ENCODE measurements at regions not wholly inside any gene's neighbourhood (a gene's known extent, or its start where the extent isn't known, plus 50 kb on each side); places are given as distances from the start of the nearest gene placed in this dataset.

DNA sequence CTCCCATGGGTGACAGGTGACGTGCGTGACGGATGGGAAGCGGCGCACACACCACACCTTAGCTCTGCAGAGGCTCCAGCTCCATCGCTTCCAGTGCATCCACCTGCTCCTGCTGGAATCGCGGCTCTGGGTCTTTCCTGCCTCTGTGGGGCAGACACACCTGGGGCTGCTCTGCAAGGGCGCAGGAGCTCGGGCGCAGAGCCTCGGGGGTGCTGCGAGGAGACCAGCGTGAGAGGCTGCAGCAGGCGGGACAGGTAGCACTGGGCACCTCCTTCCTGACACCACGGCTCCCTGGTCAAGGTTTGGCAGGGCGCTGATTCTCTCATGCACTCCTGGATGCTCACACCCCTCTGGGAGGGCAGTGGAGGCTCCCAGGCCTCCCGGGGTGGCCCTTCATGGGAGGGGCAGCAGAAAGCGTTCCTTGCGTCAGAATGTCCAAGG is 1494.3 kb downstream of the BRD1 start:
- no peak for DNase-seq

DNA sequence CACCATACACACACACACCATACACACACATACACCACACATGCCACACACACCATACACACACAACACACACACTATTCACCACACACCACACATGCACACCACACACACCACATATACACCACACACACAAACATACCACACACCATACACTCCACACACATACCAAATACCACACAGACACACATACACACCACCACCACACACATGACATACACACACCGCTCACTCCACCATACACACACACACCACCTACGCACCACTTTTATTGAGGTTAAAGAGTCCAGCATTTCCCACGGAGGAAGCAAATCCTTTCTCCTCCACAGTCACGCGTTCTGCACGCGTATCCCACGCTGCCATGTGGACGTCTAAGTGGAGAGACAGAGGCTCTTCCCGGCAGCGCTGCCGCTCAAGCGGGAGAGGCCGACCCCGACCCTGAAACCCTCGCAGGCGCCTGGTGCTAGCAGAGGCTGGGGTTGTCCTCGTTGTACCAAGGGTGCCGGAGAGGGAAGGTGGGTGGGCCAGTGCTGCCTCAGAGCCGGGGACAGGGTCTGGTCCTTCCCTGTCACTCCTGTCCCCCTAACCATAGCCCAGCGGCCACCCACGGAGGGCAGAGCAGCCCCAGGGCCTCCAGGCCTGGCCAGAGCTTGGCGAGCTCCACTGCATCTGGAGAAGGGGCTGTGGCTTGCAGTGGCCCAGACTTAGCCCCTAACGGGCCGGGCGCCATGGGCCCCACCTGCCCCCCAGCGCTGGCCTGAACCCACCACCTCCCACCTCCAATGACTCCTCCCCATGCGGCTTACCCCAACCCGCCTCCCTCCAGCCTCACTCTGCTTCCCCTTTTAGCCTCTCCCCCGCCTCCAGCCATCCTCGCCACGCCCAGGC is 1495.0 kb downstream of the BRD1 start:
- DNase-seq, result no peak

DNA sequence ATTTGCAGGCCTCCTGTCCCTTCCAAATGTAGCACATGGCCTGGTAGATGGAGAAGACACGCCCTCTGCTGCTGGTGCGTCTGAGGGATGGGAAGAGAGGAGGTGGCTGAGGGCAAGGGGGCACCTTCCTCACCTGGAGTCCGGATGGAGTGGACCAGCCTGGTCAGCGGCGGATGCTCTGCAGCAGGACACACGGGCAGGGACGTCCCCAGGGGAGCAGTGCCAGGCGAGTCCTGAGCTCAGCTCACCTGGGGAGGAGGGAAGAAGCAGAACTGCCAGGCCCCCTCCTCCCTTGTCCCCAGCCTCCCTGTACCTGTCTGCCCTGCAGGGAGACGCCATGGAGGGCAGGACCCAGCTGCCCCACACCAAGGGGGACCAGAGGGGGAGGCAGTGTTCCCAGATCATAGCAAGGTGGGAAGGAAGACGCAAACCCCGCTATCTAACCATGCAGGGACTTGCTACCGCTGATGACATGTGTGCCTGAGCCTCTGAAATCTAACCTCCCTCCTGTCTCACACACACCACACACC is 1495.9 kb downstream of the BRD1 start:
- DNase-seq, result no peak

DNA sequence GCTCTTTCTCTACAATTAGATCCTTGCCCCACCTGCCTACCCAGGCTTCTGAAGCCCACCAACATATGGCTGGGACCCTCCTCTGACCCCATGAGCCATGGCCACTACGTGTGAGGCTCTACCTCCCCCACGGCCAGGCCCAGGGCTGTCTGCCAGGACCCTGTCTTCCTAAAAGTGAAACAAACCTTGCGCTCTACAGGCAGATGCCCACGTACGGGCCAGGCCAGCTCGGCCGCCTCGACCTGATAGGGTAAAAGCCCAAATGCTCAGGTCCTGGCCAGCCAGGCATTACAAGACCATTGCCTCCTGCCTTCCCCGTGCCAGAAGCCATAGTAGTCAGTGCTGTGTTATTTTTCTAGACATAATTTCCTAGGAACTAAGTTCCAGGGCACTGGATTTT is 1496.4 kb downstream of the BRD1 start:
- DNase-seq, result no peak

DNA sequence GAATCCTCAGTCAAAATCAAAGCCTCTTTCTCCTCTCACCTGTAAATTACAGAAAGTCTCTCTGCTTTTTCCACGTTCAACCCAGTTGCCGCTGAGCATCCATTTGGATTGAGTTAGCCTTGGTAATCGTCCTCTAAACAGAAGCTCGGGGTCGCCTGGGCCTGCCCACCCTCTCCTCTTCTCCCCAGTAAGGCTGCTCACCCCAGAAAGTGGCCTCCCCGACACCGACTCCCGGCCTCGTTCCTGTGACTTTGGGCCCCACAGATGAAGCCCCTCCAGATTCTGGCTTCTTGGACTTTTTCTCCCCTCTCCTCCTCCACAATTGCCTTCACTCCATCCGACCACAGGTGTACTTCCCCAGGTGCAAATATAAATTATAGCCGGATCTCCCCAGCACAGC is 1500.0 kb downstream of the BRD1 start:
- DNase-seq, result no peak

DNA sequence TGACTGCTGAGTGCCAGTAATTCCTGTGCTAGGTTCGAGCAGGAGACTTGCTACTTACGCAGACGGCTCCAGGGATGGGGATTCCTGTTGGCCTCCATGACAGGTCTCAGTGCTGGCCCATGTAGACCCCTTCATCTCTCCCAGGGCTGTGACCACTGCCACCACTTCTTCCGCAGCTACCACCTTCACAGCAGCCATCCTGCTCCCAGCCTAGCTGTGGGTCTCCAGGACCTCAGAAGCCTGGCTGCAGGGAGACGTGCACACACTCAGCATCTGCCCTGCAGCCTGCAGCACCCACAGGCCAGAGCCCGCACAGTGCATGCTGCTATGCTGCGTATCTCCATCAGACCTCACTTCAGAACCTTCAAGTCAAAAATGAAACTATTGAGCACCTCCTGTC is 1503.9 kb downstream of the BRD1 start:
- no peak for DNase-seq

DNA sequence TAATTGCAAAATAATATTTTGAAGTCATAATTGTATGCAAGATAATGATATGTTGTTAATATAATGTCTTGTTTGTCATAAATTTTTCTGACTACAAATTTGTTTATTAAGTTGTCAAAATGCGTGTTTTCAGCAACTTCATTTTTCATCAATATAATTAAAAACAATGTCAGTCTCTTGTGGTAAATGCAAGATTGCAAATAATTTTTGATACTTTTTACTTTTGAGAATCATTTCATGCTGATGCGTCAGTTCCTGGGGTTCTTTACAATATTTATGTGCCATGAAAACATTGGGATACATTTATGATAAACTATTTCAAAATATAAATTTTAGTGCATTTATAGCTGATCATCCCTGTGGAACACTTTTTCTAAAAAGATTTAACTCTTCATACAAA is 1504.8 kb downstream of the BRD1 start:
- no peak for DNase-seq

DNA sequence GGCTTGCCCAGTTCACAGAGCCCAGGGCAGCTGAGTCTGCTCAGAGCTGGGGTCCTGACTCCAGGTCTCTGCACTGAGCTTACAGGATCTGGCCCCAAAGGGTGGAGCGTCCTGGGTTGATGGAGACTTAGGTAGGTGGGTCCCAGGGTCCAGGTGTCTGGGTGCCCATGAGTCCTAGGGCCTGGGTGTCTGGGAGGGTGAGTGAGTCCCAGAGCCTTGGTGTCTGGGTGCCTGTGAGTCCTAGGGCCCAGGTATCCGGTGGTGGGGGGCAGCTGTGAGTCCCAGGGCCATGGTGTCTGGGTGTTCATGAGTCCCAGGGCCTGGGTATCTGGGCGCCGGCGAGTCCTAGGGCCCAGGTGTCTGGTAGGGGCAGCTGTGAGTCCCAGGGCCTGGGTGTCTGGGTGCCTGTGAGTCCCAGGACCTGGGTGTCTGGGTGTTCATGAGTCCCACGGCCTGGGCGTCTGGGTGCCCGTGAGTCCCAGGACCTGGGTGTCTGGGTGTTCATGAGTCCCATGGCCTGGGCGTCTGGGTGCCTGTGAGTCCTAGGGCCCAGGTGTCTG is 1505.6 kb downstream of the BRD1 start:
- DNase-seq, result no peak

DNA sequence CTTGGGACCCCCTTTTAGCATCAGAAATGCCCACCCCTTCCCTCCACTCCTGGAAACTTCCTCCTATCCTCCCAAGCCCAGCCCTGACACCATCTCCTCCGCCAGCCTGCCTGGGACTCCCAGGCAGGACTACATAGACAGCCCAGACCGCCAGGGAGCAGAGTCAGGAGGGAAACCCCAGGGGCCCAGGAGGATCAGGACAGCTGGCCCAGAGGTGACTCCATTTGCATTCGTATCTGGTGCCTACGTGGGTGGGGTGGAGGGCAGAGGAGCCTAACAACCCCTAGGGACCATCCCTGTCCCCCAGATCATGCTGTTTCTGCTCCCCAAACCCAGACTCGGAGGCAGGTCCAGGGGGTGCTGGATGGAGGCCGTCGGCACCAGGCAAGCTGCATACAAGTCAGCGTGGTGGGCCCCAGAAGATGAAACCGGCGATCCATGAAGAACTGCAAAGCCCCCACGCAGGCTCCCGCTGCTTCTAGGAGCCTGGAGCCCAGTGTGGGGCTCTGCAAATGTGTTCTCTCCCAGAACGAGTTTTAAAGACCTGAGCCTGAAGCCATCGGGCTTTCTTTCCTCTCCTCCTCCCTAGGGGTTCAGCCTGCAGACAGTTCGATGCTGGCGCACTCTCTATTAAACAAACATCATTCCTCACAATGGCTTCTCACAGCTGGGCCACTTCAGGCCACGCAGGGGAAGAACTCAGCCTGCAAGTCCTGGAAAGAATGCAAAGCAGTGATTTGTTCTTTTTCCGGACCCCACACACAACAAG is 1506.8 kb downstream of the BRD1 start:
- no peak for DNase-seq

DNA sequence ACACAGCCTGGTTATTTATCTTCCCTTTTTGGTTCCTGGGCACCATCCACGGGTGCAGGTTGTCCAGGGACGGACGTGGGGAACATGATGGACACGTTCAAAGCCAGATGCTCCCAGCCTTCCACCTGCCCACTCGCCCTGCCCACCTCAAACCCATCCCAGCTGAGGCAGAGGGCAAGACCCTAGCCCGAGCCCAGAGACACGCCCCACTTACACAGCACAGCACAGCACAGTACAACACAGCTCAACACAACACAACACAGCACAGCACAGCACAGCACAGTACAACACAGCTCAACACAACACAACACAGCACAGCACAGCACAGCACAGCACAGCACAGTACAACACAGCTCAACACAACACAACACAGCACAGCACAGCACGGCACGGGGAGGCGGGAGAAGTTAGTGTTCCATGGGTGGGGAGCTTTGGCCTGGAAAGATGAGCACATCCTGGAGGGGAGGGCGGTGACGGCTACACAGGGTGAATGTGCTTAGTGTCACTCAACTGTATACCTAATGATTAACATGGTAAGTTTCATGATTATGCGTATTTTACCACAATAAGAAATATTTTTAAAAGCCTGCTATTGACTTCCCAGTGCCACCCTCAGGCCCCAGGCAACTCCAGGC is 1507.5 kb downstream of the BRD1 start:
- no peak for DNase-seq

DNA sequence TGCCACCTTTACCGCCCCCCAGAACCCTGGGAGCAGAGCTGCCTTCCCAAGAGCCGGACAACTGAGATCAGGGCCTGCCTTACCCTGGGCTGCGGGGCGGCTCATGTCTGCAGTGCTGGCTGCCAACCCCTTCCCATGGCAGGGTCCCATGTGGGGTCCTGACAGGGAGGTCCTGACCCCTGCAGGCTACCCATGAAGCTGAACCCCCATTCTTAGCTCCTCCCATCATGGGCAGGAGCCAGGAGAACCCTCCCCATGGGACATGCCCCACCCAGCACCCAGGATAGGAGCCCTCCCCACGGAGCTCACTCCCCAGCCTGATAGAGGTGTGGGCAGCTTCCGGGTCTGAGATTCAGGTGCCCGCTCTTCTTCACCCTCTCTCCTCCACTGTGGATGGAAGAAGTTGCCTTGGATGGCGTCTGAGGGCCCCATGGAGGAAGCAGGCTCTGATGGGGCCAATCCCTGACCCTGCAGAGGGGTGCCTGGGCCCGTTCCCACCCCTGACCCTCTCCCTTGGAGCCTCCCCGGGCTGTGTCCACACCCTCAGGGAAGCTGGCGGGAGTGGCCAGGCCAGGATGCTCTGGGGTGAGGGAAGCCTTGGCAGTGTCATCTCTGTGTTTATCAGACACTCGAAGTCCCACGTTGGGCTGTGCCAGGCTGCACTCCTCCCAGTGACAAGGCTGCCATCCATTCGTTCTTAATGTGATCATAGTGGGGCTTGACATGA is 1508.2 kb downstream of the BRD1 start:
- no peak for DNase-seq

DNA sequence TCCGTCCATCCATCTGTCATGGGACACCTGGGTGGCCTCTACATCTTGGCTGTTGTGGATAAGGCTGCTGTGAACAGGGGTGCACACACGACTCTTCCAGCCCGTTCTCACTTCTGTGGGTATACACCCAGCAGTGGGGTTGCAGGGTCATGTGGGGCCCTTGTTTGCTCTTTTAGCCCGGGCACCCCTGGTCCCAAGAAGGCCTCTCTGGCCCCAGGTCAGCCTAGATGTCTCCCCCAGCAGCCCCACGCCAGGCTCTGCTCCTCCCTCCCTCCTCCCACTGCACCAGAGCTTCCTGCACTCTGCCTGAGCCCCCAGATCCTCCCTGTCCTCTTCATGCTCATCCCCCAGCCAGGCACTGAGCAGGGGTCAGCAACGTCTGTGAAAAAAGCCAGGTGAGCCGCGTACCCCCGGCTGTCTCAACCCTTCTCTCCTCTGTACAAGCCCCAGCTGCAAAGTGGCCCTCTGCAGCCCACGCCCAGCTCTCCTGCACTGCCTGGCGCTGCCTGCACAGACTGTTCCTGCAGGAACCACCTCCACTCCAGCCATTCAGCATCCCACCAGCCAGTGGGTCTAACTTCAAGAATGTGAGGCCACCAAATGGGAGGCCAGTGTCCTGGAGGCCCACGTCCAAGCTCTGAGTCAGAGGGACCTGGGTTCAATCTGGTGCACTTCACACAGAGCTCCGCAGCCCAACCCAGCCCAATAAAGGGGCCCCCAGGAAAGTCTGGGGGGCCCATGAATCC is 1508.9 kb downstream of the BRD1 start:
- no peak for DNase-seq

DNA sequence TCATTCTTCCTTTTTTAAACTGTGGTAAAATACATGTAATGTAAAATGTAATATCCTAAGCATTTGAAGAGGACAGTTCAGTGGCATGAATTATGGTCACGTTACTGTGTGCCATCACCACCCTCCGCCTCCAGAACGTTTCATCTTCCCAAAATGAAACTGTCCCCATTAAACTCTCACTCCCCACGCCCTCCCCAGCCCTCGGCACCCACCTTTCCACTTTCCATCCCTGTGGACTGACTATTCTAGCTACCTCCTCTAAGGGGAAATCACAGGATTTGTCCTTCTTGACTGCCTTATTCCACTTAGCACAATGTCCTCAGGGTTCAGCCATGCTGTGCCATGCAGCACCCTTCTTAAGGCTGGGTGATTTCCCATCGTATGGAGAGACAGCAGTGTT is 1509.5 kb downstream of the BRD1 start:
- no peak for DNase-seq

DNA sequence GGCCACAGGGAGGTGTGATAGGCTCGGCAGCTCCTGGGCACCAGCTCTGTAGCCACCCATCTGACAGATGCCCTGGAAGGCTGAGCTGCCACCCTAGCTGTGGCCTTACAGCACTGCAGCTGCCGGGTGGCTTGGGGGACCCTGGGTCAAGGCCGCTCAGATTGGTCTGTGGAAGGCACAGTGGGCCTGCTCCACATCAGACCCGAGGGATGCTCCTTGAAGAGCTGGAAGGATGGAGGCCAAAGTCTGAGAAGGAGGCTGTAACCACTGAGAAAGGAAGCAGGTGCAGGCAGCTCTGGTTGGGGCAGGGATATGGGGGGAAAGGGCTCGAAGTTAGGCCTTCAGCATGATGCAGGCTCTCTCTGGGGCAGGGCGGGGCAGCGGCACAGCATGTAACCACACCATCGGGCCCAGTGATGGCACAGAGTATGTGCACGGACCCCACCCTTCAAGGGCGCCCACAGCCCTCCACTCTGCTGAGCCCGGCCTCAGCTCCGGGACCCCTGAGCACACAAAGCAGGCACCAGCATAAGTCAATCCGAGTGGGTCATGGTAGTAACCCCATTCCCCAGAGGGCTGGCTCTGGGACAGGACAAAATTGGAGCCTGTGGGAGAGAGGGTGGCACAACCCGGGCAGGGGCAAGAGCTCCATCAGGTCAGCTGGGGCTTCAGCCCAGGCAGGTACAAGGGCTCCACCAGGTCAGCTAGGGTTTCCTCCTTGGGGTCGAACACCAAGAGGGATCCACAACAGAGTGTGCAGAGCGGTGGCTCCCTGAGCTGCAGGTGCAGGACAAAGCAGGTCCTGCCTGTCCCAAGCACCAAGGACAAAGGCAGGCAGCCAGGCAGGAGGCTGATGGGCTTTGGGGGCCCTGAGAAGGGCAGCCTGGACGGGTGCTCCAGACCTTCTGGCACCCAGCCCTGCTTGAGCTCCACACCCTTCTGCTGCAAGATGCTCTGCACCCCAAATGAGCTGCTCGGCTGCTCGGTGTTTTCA is 1511.1 kb downstream of the BRD1 start:
- DNase-seq, result no peak

DNA sequence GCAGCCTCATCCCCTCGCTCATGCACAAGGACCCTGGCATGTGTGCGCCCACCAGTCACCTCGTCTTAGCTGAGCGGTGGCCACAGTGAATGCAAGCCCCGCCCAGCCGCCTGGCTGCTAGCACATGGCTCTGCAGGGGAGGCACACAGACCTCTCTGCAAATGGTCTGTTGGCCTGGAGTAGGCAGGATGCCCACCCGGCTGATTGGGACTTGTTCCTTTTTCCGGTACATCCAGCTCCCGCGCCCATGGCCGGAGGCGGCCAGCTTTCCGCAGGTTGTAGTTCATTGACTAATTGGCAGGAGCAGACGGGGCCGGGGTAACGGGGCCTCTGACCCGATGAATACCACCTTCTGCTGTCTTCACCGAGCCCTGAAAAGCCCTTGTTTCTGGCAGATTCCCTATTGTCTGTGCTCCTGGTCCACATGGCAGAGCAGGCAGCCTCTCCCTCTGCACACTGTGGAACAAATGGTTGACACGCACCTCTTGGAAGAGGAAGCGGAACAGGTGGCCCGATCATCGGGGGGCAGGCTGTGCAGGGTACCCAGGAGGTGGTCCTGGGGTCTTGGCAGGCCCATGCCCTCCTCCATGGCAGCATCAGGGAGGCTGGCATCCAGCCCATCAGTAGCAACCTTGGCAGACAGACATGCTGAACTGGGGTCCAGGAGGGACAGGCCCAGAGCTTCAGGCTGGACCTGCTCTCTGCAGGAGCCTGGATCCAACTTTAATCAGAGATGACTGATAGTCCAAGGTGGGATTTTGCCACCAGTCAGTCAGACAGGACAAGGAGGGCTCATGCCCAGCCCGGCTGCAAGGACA is 1512.0 kb downstream of the BRD1 start:
- DNase-seq, result no peak

DNA sequence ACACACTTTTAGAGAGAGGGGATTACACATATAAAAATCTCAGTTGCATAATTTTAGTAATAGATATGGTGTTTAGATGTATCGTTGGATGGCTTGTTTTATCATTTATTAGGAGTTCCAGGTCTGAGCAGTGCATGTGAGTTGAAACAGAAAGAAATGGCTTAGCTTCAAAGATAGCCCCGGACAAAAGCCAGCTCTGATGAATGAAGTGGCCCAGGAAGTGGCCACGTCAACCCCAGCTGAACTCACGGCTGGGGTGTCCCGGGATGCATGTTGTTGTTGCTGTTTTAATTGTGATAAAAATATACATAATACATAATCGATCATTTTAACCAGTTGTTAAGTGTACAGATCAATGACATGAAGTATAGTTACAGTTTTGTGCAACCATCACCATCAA is 1513.6 kb downstream of the BRD1 start:
- no peak for DNase-seq

DNA sequence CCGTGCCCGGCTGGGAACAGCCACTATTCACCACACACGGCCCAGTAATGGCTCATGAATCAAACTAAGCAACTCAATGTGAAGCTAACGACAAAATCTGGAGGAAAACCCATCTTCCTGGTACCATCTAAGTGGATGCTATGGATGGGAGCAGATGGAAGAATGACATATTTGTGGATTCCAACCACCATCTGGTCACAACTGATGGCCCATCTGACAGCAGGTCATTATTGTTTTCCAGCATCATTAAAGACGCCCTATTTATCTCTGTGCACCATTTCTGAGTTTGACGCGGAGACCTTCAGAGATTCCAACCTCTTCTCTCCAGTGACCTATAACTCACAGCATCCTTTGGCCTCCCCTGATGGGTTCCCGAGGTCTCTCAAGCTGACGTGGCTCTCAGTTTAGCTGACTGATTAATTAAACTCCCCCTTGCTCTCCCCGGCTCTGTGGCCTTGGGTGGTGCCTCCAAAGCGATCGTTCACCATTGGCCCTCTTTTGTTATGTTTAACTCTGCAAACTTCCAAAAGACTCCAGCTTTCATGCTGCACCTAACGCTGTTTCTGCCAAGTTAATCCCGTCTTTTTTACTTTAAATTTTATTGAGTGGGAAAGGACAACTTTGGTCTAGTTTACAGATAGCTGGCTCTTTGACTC is 1514.4 kb downstream of the BRD1 start:
- DNase-seq, result no peak

DNA sequence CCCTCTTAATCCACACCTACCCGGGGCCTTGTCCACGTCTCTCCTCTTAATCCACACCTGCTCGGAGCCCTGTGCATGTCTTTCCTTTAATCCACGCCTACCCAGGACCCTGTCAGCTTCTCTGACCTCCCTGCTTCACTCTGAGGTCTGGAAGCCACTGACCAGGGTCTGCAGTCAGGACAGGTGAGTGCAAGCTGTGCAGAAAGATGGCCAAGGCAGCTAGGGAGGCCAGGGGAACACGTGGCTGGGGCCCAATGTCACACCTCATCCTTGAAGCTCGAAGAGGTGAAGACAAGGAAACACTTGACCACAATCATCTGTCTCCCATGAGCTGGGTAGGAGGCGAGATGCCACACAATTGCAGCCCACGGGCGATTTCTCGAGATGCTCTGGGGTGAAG is 1516.9 kb downstream of the BRD1 start:
- DNase-seq, result no peak

DNA sequence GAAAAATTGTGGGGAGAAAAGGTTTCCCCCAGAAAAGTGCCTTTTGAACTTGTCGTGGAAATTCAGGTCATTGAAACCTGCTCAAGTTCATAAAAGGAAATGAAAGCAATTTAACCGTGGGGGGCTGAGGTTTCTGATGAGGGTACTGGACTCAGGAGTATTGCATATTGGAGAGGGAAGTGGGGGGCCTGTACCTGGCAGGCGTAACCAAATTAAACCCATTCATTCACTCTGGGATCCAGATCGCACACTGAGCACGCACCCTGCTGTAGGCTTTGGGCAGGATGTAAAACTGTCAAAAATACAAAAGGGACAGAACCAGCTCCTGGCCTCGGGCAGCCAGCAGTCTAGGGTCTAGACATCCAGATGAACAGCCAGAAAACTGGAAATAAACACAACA is 1517.4 kb downstream of the BRD1 start:
- no peak for DNase-seq

All from hematopoietic multipotent progenitor cell treated with erythropoietin and hydrocortisone succinate and interleukin-3 and kit ligand, for 4 days (in vitro differentiated cells).